Loucy (cell line): ENCODE measurements at regions not wholly inside any gene's neighbourhood (a gene's known extent, or its start where the extent isn't known, plus 50 kb on each side); places are given as distances from the start of the nearest gene placed in this dataset.

Experiments used
- H2AFZ ChIP-seq: fragments of 200-600 bp; sonication (generic); 2 replicates; pipeline ENCODE4 v1.6.0; 2016; ENCODE audit warnings: antibody characterized with exemption, mild to moderate bottlenecking, low read length, moderate library complexity
- H3F3A ChIP-seq: fragments of 200-600 bp; 2 replicates; pipeline ENCODE4 v1.6.0; 2016; ENCODE audit warnings: antibody characterized with exemption, low read depth, mild to moderate bottlenecking
- H3K27me3 ChIP-seq: fragments of 200-600 bp; sonication (generic); 2 replicates; pipeline ENCODE4 v1.6.1; 2014; ENCODE audit warnings: low read length, mild to moderate bottlenecking; ENCODE audit not compliant: insufficient read depth, poor library complexity, severe bottlenecking
- H3K36me3 ChIP-seq: fragments of 200-600 bp; sonication (generic); 2 replicates; pipeline ENCODE4 v1.6.1; 2016; ENCODE audit warnings: low read length; ENCODE audit not compliant: insufficient read depth
- H3K4me1 ChIP-seq: fragments of 200-600 bp; sonication (generic); 2 replicates; pipeline ENCODE4 v1.5.1; 2014; ENCODE audit warnings: low read length, mild to moderate bottlenecking; ENCODE audit not compliant: insufficient read depth, poor library complexity, severe bottlenecking
- H3K4me2 ChIP-seq: fragments of 200-600 bp; sonication (generic); 2 replicates; pipeline ENCODE4 v1.6.0; 2014; ENCODE audit warnings: antibody characterized with exemption, low read length, low read depth, mild to moderate bottlenecking; ENCODE audit not compliant: poor library complexity, severe bottlenecking
- H3K4me3 ChIP-seq: fragments of 200-600 bp; sonication (generic); 2 replicates; pipeline ENCODE4 v1.5.1; 2014; ENCODE audit warnings: low read length, mild to moderate bottlenecking, mixed read lengths; ENCODE audit not compliant: poor library complexity, severe bottlenecking
- H3K79me2 ChIP-seq: fragments of 200-600 bp; sonication (generic); 2 replicates; pipeline ENCODE4 v1.6.1; 2014; ENCODE audit warnings: low read length; ENCODE audit not compliant: insufficient read depth
- H3K9ac ChIP-seq: fragments of 200-600 bp; sonication (generic); 2 replicates; pipeline ENCODE4 v1.6.0; 2014; ENCODE audit warnings: mild to moderate bottlenecking, low read depth, low read length, moderate library complexity; ENCODE audit not compliant: poor library complexity, severe bottlenecking
- H3K9me2 ChIP-seq: fragments of 200-600 bp; sonication (generic); replicated peaks from 2 replicates; pipeline ENCODE4 v1.6.1; 2016; ENCODE audit warnings: low read depth, low read length, mixed read lengths
- H3K9me3 ChIP-seq: fragments of 200-600 bp; sonication (generic); 2 replicates; pipeline ENCODE4 v1.6.1; 2014; ENCODE audit warnings: mild to moderate bottlenecking, antibody characterized with exemption, low read length, low read depth; ENCODE audit not compliant: insufficient read depth
- H4K20me1 ChIP-seq: fragments of 200-600 bp; sonication (generic); 2 replicates; pipeline ENCODE4 v1.6.0; 2014; ENCODE audit warnings: antibody characterized with exemption, low read length, mild to moderate bottlenecking; ENCODE audit not compliant: insufficient read depth, poor library complexity, severe bottlenecking
- CTCF ChIP-seq: fragments of 200-600 bp; sonication (generic); conservative IDR thresholded peaks from 2 replicates; pipeline ENCODE4 v1.5.1; 2014; ENCODE audit warnings: mild to moderate bottlenecking, antibody characterized with exemption, low read length
- EZH2phosphoT487 ChIP-seq: fragments of 200-600 bp; IDR thresholded peaks from 2 replicates; pipeline ENCODE4 v1.6.1; 2018; ENCODE audit warnings: antibody characterized with exemption, mild to moderate bottlenecking, moderate library complexity, borderline replicate concordance

DNA sequence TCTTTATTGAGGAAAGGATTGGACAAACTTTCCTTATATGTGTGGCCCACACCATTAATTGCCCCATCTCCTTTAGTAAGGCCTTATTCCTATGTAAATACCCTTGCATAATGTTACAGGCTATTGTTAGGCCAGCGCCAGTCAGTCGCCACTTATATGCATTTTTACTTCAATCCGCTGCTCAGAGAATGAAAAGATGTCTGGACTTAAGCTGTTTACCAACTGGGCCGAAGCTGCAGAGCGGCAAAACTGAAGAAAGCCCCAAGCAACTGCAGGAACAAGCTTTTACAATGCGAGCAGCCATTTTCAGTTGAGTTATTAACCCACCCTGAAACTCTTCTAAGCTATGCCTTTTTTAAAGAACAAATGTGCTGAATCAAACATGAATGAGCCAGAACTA lies 92.1 kb upstream of the OTX2 start:
- H3K79me2 ChIP-seq: no peaks in the 10 kb centered on the region
- no peaks in the 10 kb centered on the region for H4K20me1 ChIP-seq
- H3K27me3 ChIP-seq: no peaks in the 10 kb centered on the region
- no peaks in the 10 kb centered on the region for H3K4me1 ChIP-seq
- no peak overlapping the region for H2AFZ ChIP-seq
- H3K36me3 ChIP-seq: no peaks in the 10 kb centered on the region
- H3K4me2 ChIP-seq: no peak overlapping the region
- no peaks in the 10 kb centered on the region for H3K9me3 ChIP-seq
- TF ChIP-seq EZH2phosphoT487 (no peak), CTCF (no peak)
- no peaks in the 10 kb centered on the region for H3K9me2 ChIP-seq
- no peak overlapping the region for H3K4me3 ChIP-seq
- no peaks in the 10 kb centered on the region for H3F3A ChIP-seq
- H3K9ac ChIP-seq: no peak overlapping the region

- Histone ChIP-seq H3K36me3 (no peaks in the 10 kb centered on the region), H3K4me2 (no peak overlapping the region), H3K9ac (no peak overlapping the region), H3K4me3 (no peak overlapping the region), H3K4me1 (no peaks in the 10 kb centered on the region), H3K79me2 (no peaks in the 10 kb centered on the region), H3K9me2 (no peaks in the 10 kb centered on the region), H2AFZ (no peak overlapping the region), H3K9me3 (no peaks in the 10 kb centered on the region), H4K20me1 (no peaks in the 10 kb centered on the region), H3K27me3 (no peaks in the 10 kb centered on the region), H3F3A (no peaks in the 10 kb centered on the region)
- TF ChIP-seq CTCF (no peak), EZH2phosphoT487 (no peak)
These were observed 90.4 kb upstream of the OTX2 start for GRCh38 chr14:56900726-56901125.

- no peak overlapping the region for H2AFZ ChIP-seq
- no peaks in the 10 kb centered on the region for H3K9me2 ChIP-seq
- H3K9ac ChIP-seq: no peak overlapping the region
- H3K79me2 ChIP-seq: no peaks in the 10 kb centered on the region
- no peaks in the 10 kb centered on the region for H3K36me3 ChIP-seq
- H3K9me3 ChIP-seq: no peaks in the 10 kb centered on the region
- TF ChIP-seq CTCF (no peak), EZH2phosphoT487 (no peak)
- no peak overlapping the region for H3K4me3 ChIP-seq
- no peaks in the 10 kb centered on the region for H3K27me3 ChIP-seq
- H3F3A ChIP-seq: no peaks in the 10 kb centered on the region
- no peaks in the 10 kb centered on the region for H4K20me1 ChIP-seq
- H3K4me1 ChIP-seq: no peaks in the 10 kb centered on the region
- no peak overlapping the region for H3K4me2 ChIP-seq
These were observed 89.5 kb upstream of the OTX2 start for GRCh38 chr14:56899829-56900228.
